Heart left ventricle (tissue), 16 donors: ENCODE measurements at regions not wholly inside any gene's neighbourhood (a gene's known extent, or its start where the extent isn't known, plus 50 kb on each side); places are given as distances from the start of the nearest gene placed in this dataset.
"Not testable (repeated sequence)": the region's sequence is repeated elsewhere in the genome, so short reads cannot be mapped to it uniquely, and the experiment has no call there.

Experiments
- ATAC-seq, 4 donors: fragments of 200-7000 bp; cut with Tn5 transposase; one replicate each; pipeline ENCODE4 v1.9.1; 2020 to 2022; ENCODE audit warnings: moderate library complexity in 4 of 4, mild to moderate bottlenecking in 3 of 4, moderate number of reproducible peaks in 1 of 4
- DNase-seq, 5 donors: peaks; one replicate each; pipeline ENCODE4 v3.0.0-alpha.2; 2020
- H3K27ac ChIP-seq, 12 donors: fragments of 200-600 bp; sonication (generic) in 4 of 12; one replicate each; pipeline versions ENCODE4 v1.5.0 to v1.8.0; 2016 to 2022; ENCODE audit warnings: mild to moderate bottlenecking in 2 of 12
- H3K27me3 ChIP-seq, 9 donors: fragments of 200-600 bp; sonication (generic) in 2 of 9; one replicate each; pipeline versions ENCODE4 v1.5.1 to v1.8.0; 2016 to 2022; ENCODE audit warnings: mild to moderate bottlenecking in 3 of 9
- H3K36me3 ChIP-seq, 9 donors: fragments of 200-600 bp; sonication (generic) in 2 of 9; one replicate each; pipeline versions ENCODE4 v1.5.0 to v1.8.0; 2018 to 2022; ENCODE audit warnings: mild to moderate bottlenecking in 2 of 9
- H3K4me1 ChIP-seq, 12 donors: fragments of 200-600 bp; sonication (generic) in 4 of 12; one replicate each; pipeline versions ENCODE4 v1.5.0 to v1.8.0; 2016 to 2022; ENCODE audit warnings: mild to moderate bottlenecking in 3 of 12
- H3K4me3 ChIP-seq, 12 donors: fragments of 200-600 bp; sonication (generic) in 4 of 12; one replicate each; pipeline versions ENCODE4 v1.5.0 to v1.8.0; 2017 to 2022; ENCODE audit warnings: mild to moderate bottlenecking in 9 of 12, moderate library complexity in 4 of 12
- H3K9me3 ChIP-seq, 12 donors: fragments of 200-600 bp; sonication (generic) in 4 of 12; one replicate each; pipeline versions ENCODE4 v1.5.0 to v1.8.0; 2016 to 2022; ENCODE audit warnings: mild to moderate bottlenecking in 1 of 12
- CTCF ChIP-seq, 12 donors: fragments of 200-600 bp; sonication (generic) in 4 of 12; IDR thresholded peaks; one replicate each; pipeline versions ENCODE4 v1.5.0 to v1.8.0; 2018 to 2022; ENCODE audit warnings: antibody characterized with exemption in 12 of 12, mild to moderate bottlenecking in 5 of 12
- POLR2A ChIP-seq, 2 donors: fragments of 450-650 bp; IDR thresholded peaks; one replicate each; pipeline ENCODE4 v1.6.1; 2017; ENCODE audit warnings: antibody characterized with exemption in 2 of 2, mild to moderate bottlenecking in 2 of 2, moderate library complexity in 2 of 2
- WGBS, 4 donors: extraction: QIAGEN DNeasy Blood & Tissue Kit in 2 of 4; methylation state at CpG; one replicate each; pipeline versions ENCODE4 v1.1.5 to v1.1.7; 2013 to 2018; 5-methylcytosine and 5-hydroxymethylcytosine counted together
- intact Hi-C, 10 donors: fragments of 100-400 bp; cut with DNase I; formaldehyde crosslinking; loops; one replicate each; pipeline versions ENCODE4 v1.11.1 to v1.14.2; 2022
- donor health status: ischemic (EF 13 %, LVEDD 7.1; RV severe dilation, severe dysfunction).
- donor health status: healthy with polysubstance abuse.
- donor health status: DM: no; HTN: yes; CAD: no.
- donor health status: DM: no; HTN: no; CAD: no.
- donor health status: ischemic (EF 25% LVEDD 6.9; RV normal size, moderate dysfunction).
- donor health status: ischemic (EF 25% LVEDD 5.7; RV mildly dilated, moderate dysfunction).
- donor health status: healthy.
- donor health status: DM: yes; HTN: yes; CAD: no.
- donor health status: ischemic (EF 35%, LVEDD 5.7; RV mildly dilated, moderate dysfunction).
- donor health status: nonischemic (EF 11% LVEDD 7.7; RV severe dilation, severe dysfunction).
- donor health status: DM: yes; HTN: yes; CAD: no.
- donor health status: PGD.
- donor health status: ischemic (EF 29% LVEDD 5.4; RV normal size, mild dysfunction).
- donor health status: nonischemic (EF 23%, LVEDD 6.1; RV moderate dilation, normal function).

DNA sequence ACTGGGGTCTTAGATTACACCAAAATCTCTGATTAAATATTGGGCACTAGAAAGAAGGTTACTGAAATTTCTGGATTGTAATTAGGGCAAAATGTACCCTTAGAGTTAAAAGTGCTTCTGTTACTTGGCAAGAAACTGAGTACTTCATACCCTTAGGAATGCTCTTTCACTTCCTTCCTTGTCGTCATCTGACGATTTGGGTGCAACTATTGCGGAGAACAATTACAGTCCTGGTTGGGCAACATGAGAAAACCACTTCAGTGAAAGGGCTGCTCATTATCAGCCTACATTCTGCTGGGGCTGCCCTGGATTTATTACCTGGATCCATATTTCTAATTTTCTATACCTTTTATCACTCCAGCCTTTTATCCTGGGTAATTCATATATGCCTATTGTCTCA lies 348.5 kb upstream of the MDGA2 start:
- no peak overlapping the region for H3K4me3 ChIP-seq
- H3K36me3 ChIP-seq: no peaks in the 10 kb centered on the region
- no peaks in the 10 kb centered on the region for H3K4me1 ChIP-seq
- TF ChIP-seq CTCF (IDR thresholded peaks at IDR 0.05) (no peak), POLR2A (IDR thresholded peaks at IDR 0.05) (no peak)
- WGBS, 4 donors: 25 to 50% (median 37%) methylated on average over 3 of the region's 3 CpGs
- ATAC-seq: no peak
- no peaks in the 10 kb centered on the region for H3K27me3 ChIP-seq
- intact Hi-C loops: no loop called here
- H3K9me3 ChIP-seq: no peaks in the 10 kb centered on the region
- H3K27ac ChIP-seq: no peak overlapping the region
- DNase-seq: no peak

- DNase-seq: peak in 1 of 5 donors; percentile 10
- H3K36me3 ChIP-seq, H3K9me3 ChIP-seq, intact Hi-C loops, H3K4me3 ChIP-seq, H3K27ac ChIP-seq, H3K27me3 ChIP-seq, H3K4me1 ChIP-seq, ATAC-seq: not testable (repeated sequence)
- 54 to 70% (median 64%) methylated on average over 12 of the region's 12 CpGs for WGBS, 4 donors
Measured at GRCh38 chr14:48011484-48011883, 336.1 kb upstream of the MDGA2 start.

DNA sequence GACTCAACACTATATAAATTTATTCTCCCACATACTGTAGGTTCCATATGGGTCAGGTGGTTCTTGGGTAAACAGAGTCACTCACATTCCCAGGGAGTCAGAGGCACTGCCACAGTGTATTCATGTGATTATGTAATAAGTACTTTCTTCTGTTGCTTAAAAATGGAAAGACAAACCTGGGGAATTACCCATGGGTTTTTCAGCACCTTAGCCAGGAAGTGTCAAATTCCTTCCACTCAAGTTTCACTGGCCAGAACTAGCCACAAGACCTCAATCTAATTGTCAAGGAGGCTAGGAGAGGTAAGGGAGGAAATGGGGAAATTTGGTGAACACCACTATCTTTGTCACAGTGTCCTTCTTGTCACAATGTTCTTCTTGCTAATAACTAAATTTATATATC lies 333.2 kb upstream of the MDGA2 start:
- Histone ChIP-seq H3K9me3 (no peaks in the 10 kb centered on the region), H3K4me3 (no peak overlapping the region), H3K4me1 (peaks cover 0 to 3% (median 0%) of the 10 kb centered on the region in 12 donors), H3K27ac (no peak overlapping the region), H3K27me3 (no peaks in the 10 kb centered on the region), H3K36me3 (no peaks in the 10 kb centered on the region)
- DNase-seq (no peak), ATAC-seq (no peak)
- TF ChIP-seq POLR2A (IDR thresholded peaks at IDR 0.05): no peak
- no peak for TF ChIP-seq CTCF (IDR thresholded peaks at IDR 0.05)
- intact Hi-C loops: no loop called here

DNA sequence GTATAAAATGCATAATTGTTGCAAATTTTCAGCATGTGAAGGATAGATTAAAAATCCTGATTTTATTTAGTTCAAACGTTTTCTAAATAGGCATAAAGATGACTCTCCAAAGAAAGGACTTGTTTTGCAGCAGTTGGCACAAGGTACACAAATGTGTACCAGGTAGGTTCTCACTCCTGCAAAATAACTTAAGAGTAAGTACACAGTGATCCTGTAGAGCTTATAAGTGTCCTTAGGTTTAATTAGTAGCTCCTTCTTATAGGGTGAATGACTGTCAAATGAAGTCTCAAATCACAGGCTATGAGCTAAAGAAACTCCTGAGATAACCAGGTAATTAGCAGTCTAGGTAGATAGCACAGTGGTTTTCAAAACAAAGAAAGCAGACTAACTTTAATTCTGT lies 330.6 kb upstream of the MDGA2 start:
- intact Hi-C loops: no loop called here
- ATAC-seq: no peak
- Histone ChIP-seq H3K27me3 (no peaks in the 10 kb centered on the region), H3K9me3 (no peaks in the 10 kb centered on the region), H3K4me3 (no peak overlapping the region), H3K4me1 (peaks cover 0 to 3% (median 0%) of the 10 kb centered on the region in 12 donors), H3K27ac (no peak overlapping the region), H3K36me3 (no peaks in the 10 kb centered on the region)
- TF ChIP-seq POLR2A (IDR thresholded peaks at IDR 0.05) (no peak), CTCF (IDR thresholded peaks at IDR 0.05) (no peak)
- WGBS, 4 donors: 23 to 48% (median 34%) methylated on average over 1 of the region's 1 CpG
- no peak for DNase-seq

DNA sequence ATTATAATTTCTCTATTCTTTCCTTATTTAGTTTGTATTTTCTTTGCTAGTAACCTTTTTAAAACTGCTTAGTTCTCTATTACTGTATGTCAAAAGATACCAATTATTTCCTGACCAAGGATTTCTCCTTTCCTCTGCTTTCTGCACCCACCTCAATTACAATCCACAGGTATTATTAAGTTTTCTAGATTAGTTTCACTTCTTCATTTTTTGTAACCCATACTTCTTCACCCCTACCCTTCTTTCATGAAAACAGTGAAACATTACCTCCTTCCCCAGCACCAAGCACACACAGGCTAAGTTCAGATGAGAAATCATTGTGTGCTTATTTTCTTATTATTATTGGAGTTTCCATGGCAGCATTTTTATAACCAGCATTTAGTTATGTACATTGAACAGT lies 318.5 kb upstream of the MDGA2 start:
- no peaks in the 10 kb centered on the region for H3K9me3 ChIP-seq
- intact Hi-C loops: no loop called here
- no peak for DNase-seq
- no peak overlapping the region for H3K27ac ChIP-seq
- no peak for TF ChIP-seq POLR2A (IDR thresholded peaks at IDR 0.05)
- TF ChIP-seq CTCF (IDR thresholded peaks at IDR 0.05): no peak
- no peaks in the 10 kb centered on the region for H3K4me1 ChIP-seq
- H3K36me3 ChIP-seq: no peaks in the 10 kb centered on the region
- no peaks in the 10 kb centered on the region for H3K27me3 ChIP-seq
- no peak overlapping the region for H3K4me3 ChIP-seq
- ATAC-seq: no peak
